SK-N-MC (cell line): ENCODE measurements at regions not wholly inside any gene's neighbourhood (a gene's known extent, or its start where the extent isn't known, plus 50 kb on each side); places are given as distances from the start of the nearest gene placed in this dataset.

Experiments
- EZH2 ChIP-seq: fragments of 200-600 bp; sonication (generic); IDR thresholded peaks from one replicate; pipeline ENCODE4 v1.6.1; 2017; ENCODE audit warnings: antibody characterized with exemption
- FOXP2 ChIP-seq: optimal IDR thresholded peaks from 2 replicates; pipeline ENCODE3; 2011; ENCODE audit warnings: mild to moderate bottlenecking, moderate library complexity; ENCODE audit not compliant: insufficient read depth; ENCODE audit errors: extremely low read length, control extremely low read depth
- POLR2AphosphoS5 ChIP-seq: IDR thresholded peaks from 2 replicates; pipeline ENCODE4 v1.6.1; 2012; ENCODE audit warnings: mild to moderate bottlenecking, low read depth, low read length, borderline replicate concordance

DNA sequence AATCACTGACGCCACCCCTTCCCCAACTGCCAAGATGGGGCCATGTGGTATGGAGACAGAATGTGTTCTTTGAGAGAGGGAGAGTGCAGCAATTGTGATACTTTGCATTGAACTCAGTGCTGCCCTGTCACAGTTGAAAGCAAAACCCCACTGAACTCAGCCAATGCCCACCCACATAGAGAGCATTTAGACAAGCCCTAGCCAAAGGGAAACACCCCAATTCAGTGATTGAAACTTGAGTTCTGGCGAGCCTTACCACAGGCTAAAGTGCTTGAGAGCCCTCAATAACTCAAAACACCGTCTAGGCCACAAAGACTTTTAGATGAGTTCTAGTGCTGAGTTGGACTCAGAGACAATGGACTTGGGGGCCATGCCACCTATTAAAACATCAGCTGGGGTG is 751.9 kb upstream of the POT1 start:
- TF ChIP-seq FOXP2 (no peak), EZH2 (no peak), POLR2AphosphoS5 (no peak)
